HG02610 (cell line): ENCODE measurements at regions not wholly inside any gene's neighbourhood (a gene's known extent, or its start where the extent isn't known, plus 50 kb on each side); places are given as distances from the start of the nearest gene placed in this dataset.
"Not testable (repeated sequence)": the region's sequence is repeated elsewhere in the genome, so short reads cannot be mapped to it uniquely, and the experiment has no call there.

ENCODE experiments used
- ATAC-seq: cut with Tn5 transposase; IDR thresholded peaks from one replicate; pipeline ENCODE4 v1.9.1; 2021; ENCODE audit warnings: mild to moderate bottlenecking, moderate library complexity; ENCODE audit not compliant: unreplicated experiment

- ATAC-seq, result no peak
Measured at GRCh38 chr17:5896215-5896614, 174.0 kb upstream of the WSCD1 start.

GRCh38 chr17:5897275-5897911, 172.8 kb upstream of the WSCD1 start:
- no peak for ATAC-seq

- ATAC-seq, result not testable (repeated sequence)
Measured at GRCh38 chr17:5897981-5898380, 172.2 kb upstream of the WSCD1 start.

GRCh38 chr17:5898406-5898805, 171.8 kb upstream of the WSCD1 start:
- ATAC-seq, result no peak

- ATAC-seq, result no peak
Measured at GRCh38 chr17:5899496-5900195, 170.5 kb upstream of the WSCD1 start.

GRCh38 chr17:5901731-5902130, 168.4 kb upstream of the WSCD1 start:
- ATAC-seq, result no peak

- ATAC-seq, result no peak
Measured at GRCh38 chr17:5902181-5903140, 167.7 kb upstream of the WSCD1 start.

- no peak for ATAC-seq
Measured at GRCh38 chr17:5911919-5912318, 158.3 kb upstream of the WSCD1 start.

- no peak for ATAC-seq
Measured at GRCh38 chr17:5913032-5913531, 157.1 kb upstream of the WSCD1 start.

GRCh38 chr17:5913641-5914040, 156.5 kb upstream of the WSCD1 start:
- ATAC-seq, result no peak

GRCh38 chr17:5915337-5915736, 154.8 kb upstream of the WSCD1 start:
- ATAC-seq, result no peak

GRCh38 chr17:5919089-5919488, 151.1 kb upstream of the WSCD1 start:
- no peak for ATAC-seq

- ATAC-seq, result no peak
Measured at GRCh38 chr17:5921512-5922282, 148.5 kb upstream of the WSCD1 start.

GRCh38 chr17:5922476-5922875, 147.7 kb upstream of the WSCD1 start:
- ATAC-seq, result no peak

- ATAC-seq, result no peak
Measured at GRCh38 chr17:5929721-5930120, 140.5 kb upstream of the WSCD1 start.

GRCh38 chr17:5930555-5930954, 139.6 kb upstream of the WSCD1 start:
- ATAC-seq, result not testable (repeated sequence)

- ATAC-seq, result no peak
Measured at GRCh38 chr17:5931616-5932015, 138.6 kb upstream of the WSCD1 start.

GRCh38 chr17:5933430-5933829, 136.7 kb upstream of the WSCD1 start:
- no peak for ATAC-seq

- no peak for ATAC-seq
Measured at GRCh38 chr17:5941258-5941657, 128.9 kb upstream of the WSCD1 start.

- no peak for ATAC-seq
Measured at GRCh38 chr17:5942687-5943086, 127.5 kb upstream of the WSCD1 start.

GRCh38 chr17:5943232-5943631, 126.9 kb upstream of the WSCD1 start:
- ATAC-seq, result no peak
